KMS-11 (cell line): ENCODE measurements at regions not wholly inside any gene's neighbourhood (a gene's known extent, or its start where the extent isn't known, plus 50 kb on each side); places are given as distances from the start of the nearest gene placed in this dataset.
"Not testable (repeated sequence)": the region's sequence is repeated elsewhere in the genome, so short reads cannot be mapped to it uniquely, and the experiment has no call there.

ENCODE experiments used
- H2AFZ ChIP-seq: fragments of 200-600 bp; sonication (generic); 2 replicates; pipeline ENCODE4 v1.6.1; 2016; ENCODE audit warnings: antibody characterized with exemption, mixed run types, low read depth
- H3K27ac ChIP-seq: fragments of 200-600 bp; sonication (generic); 2 replicates; pipeline ENCODE4 v1.6.1; 2016; ENCODE audit warnings: mild to moderate bottlenecking, mixed run types
- H3K27me3 ChIP-seq: fragments of 200-600 bp; sonication (generic); 2 replicates; pipeline ENCODE4 v1.6.1; 2017; ENCODE audit warnings: mild to moderate bottlenecking, low read depth, mixed run types, moderate library complexity; ENCODE audit not compliant: insufficient read depth
- H3K36me3 ChIP-seq: fragments of 200-600 bp; sonication (generic); 2 replicates; pipeline ENCODE4 v1.6.1; 2017; ENCODE audit warnings: mild to moderate bottlenecking, mixed run types; ENCODE audit not compliant: insufficient read depth
- H3K4me1 ChIP-seq: fragments of 200-600 bp; sonication (generic); 2 replicates; pipeline ENCODE4 v1.6.1; 2016; ENCODE audit warnings: mild to moderate bottlenecking, low read depth, mixed run types; ENCODE audit not compliant: poor library complexity, severe bottlenecking
- H3K4me2 ChIP-seq: fragments of 200-600 bp; sonication (generic); 2 replicates; pipeline ENCODE4 v1.7.0; 2016; ENCODE audit warnings: mild to moderate bottlenecking, mixed run types
- H3K4me3 ChIP-seq: fragments of 200-600 bp; sonication (generic); IDR thresholded peaks from 2 replicates; pipeline ENCODE4 v1.6.1; 2017; ENCODE audit warnings: low read depth, low read length, mixed read lengths; ENCODE audit not compliant: insufficient read depth
- H3K79me2 ChIP-seq: fragments of 200-600 bp; sonication (generic); 2 replicates; pipeline ENCODE4 v1.6.1; 2016; ENCODE audit warnings: low read depth, mixed run types; ENCODE audit not compliant: insufficient read depth
- H3K9ac ChIP-seq: fragments of 200-600 bp; sonication (generic); 2 replicates; pipeline ENCODE4 v1.6.1; 2016; ENCODE audit warnings: mild to moderate bottlenecking, mixed run types
- H4K20me1 ChIP-seq: fragments of 200-600 bp; sonication (generic); 2 replicates; pipeline ENCODE4 v1.6.1; 2016; ENCODE audit warnings: mild to moderate bottlenecking, mixed run types; ENCODE audit not compliant: insufficient read depth
- CTCF ChIP-seq: fragments of 200-600 bp; sonication (generic); conservative IDR thresholded peaks from 2 replicates; pipeline ENCODE4 v1.6.1; 2017; ENCODE audit warnings: low read depth, mild to moderate bottlenecking, antibody characterized with exemption, low read length, moderate library complexity, mixed read lengths

GRCh38 chr5:25544652-25545249 is 900.0 kb upstream of the CDH10 start:
- H3K36me3 ChIP-seq = no peaks in the 10 kb centered on the region
- TF ChIP-seq CTCF = peak; percentile 75
- H3K4me2 ChIP-seq = no peak overlapping the region
- no peaks in the 10 kb centered on the region for H3K27me3 ChIP-seq
- H3K4me1 ChIP-seq = no peaks in the 10 kb centered on the region
- no peaks in the 10 kb centered on the region for H3K79me2 ChIP-seq
- no peak overlapping the region for H3K27ac ChIP-seq
- H3K9ac ChIP-seq = no peak overlapping the region
- H2AFZ ChIP-seq = no peak overlapping the region
- H3K4me3 ChIP-seq = no peak overlapping the region
- no peaks in the 10 kb centered on the region for H4K20me1 ChIP-seq

- H3K4me3 ChIP-seq = no peak overlapping the region
- no peak for TF ChIP-seq CTCF
- no peaks in the 10 kb centered on the region for H3K36me3 ChIP-seq
- no peak overlapping the region for H3K27ac ChIP-seq
- H2AFZ ChIP-seq = no peak overlapping the region
- H3K4me2 ChIP-seq = no peak overlapping the region
- no peaks in the 10 kb centered on the region for H3K27me3 ChIP-seq
- no peaks in the 10 kb centered on the region for H3K79me2 ChIP-seq
- no peaks in the 10 kb centered on the region for H4K20me1 ChIP-seq
- no peaks in the 10 kb centered on the region for H3K4me1 ChIP-seq
- H3K9ac ChIP-seq = no peak overlapping the region
Measured at GRCh38 chr5:25540628-25541027, 895.9 kb upstream of the CDH10 start.

- Histone ChIP-seq H3K79me2 (no peaks in the 10 kb centered on the region), H3K4me2 (no peak overlapping the region), H3K4me3 (no peak overlapping the region), H3K9ac (no peak overlapping the region), H3K27ac (no peak overlapping the region), H3K4me1 (no peaks in the 10 kb centered on the region), H3K27me3 (no peaks in the 10 kb centered on the region), H3K36me3 (no peaks in the 10 kb centered on the region), H2AFZ (no peak overlapping the region), H4K20me1 (no peaks in the 10 kb centered on the region)
- TF ChIP-seq CTCF = no peak
Measured at GRCh38 chr5:25539536-25539935, 894.8 kb upstream of the CDH10 start.

GRCh38 chr5:25536461-25536860 is 891.7 kb upstream of the CDH10 start:
- not testable (repeated sequence) for H4K20me1 ChIP-seq, H3K27ac ChIP-seq, H3K36me3 ChIP-seq

GRCh38 chr5:25516141-25516540 is 871.4 kb upstream of the CDH10 start:
- H3K4me3 ChIP-seq = no peak overlapping the region
- H3K27me3 ChIP-seq = no peaks in the 10 kb centered on the region
- no peak overlapping the region for H3K4me2 ChIP-seq
- no peak for TF ChIP-seq CTCF
- H2AFZ ChIP-seq = no peak overlapping the region
- no peaks in the 10 kb centered on the region for H3K79me2 ChIP-seq
- no peaks in the 10 kb centered on the region for H3K36me3 ChIP-seq
- H3K9ac ChIP-seq = no peak overlapping the region
- no peaks in the 10 kb centered on the region for H4K20me1 ChIP-seq
- H3K27ac ChIP-seq = no peak overlapping the region
- no peaks in the 10 kb centered on the region for H3K4me1 ChIP-seq

More at GRCh38 chr5:25536461-25536860, 891.7 kb upstream of the CDH10 start:
- not testable (repeated sequence) for H3K4me2 ChIP-seq, H3K4me3 ChIP-seq, H3K79me2 ChIP-seq, H3K4me1 ChIP-seq, H2AFZ ChIP-seq, H3K9ac ChIP-seq, H3K27me3 ChIP-seq
